Testis (tissue), 2 donors: ENCODE measurements at regions not wholly inside any gene's neighbourhood (a gene's known extent, or its start where the extent isn't known, plus 50 kb on each side); places are given as distances from the start of the nearest gene placed in this dataset.

Experiments
- POLR2A ChIP-seq: fragments of 450-650 bp; IDR thresholded peaks from one replicate; pipeline ENCODE4 v1.6.1; 2017; ENCODE audit warnings: antibody characterized with exemption, mild to moderate bottlenecking, moderate library complexity
- TF ChIP-seq, protein P1 (sequence below), 3 experiments: fragments of 450-650 bp in 2 of 3; fragments of 200-600 bp in 1 of 3; sonication (generic) in 1 of 3; IDR thresholded peaks; one replicate each; pipeline ENCODE4 v1.5.1; 2016 to 2019; ENCODE audit warnings: antibody characterized with exemption in 3 of 3, mild to moderate bottlenecking in 2 of 3, moderate library complexity in 1 of 3

DNA sequence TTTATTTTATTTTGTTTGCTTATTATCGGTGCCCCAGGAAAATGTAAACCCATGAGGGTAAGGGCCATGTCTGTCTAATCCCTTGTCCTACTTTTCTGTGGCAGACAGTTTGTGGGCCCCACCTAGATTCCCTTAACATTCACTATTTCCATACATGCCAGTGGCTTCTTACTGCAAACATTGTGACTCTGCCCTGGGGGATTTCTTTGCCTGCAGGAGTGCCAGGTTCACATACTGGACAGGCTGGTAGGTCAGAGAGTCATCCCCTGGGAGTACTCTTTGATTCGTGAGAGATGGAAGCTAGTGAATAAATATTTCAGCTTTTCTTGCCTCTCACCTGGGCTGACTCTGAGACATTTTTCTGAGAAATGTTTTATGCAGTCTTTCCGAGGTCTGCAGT, 122.8 kb upstream of the TBX5 start:
- TF ChIP-seq, protein P1, sequence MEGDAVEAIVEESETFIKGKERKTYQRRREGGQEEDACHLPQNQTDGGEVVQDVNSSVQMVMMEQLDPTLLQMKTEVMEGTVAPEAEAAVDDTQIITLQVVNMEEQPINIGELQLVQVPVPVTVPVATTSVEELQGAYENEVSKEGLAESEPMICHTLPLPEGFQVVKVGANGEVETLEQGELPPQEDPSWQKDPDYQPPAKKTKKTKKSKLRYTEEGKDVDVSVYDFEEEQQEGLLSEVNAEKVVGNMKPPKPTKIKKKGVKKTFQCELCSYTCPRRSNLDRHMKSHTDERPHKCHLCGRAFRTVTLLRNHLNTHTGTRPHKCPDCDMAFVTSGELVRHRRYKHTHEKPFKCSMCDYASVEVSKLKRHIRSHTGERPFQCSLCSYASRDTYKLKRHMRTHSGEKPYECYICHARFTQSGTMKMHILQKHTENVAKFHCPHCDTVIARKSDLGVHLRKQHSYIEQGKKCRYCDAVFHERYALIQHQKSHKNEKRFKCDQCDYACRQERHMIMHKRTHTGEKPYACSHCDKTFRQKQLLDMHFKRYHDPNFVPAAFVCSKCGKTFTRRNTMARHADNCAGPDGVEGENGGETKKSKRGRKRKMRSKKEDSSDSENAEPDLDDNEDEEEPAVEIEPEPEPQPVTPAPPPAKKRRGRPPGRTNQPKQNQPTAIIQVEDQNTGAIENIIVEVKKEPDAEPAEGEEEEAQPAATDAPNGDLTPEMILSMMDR (IDR thresholded peaks at IDR 0.05), result no peak
- TF ChIP-seq POLR2A, result no peak
